PC-9 (cell line): ENCODE measurements at regions not wholly inside any gene's neighbourhood (a gene's known extent, or its start where the extent isn't known, plus 50 kb on each side); places are given as distances from the start of the nearest gene placed in this dataset.

Source experiments
- EZH2 ChIP-seq: fragments of 200-600 bp; sonication (generic); IDR thresholded peaks from 2 replicates; pipeline ENCODE4 v1.8.0; 2017; ENCODE audit warnings: antibody characterized with exemption, low read depth
- TF ChIP-seq, protein P1 (sequence below): fragments of 200-600 bp; sonication (generic); conservative IDR thresholded peaks from 2 replicates; pipeline ENCODE4 v1.6.1; 2017; ENCODE audit warnings: mixed run types, antibody characterized with exemption, mild to moderate bottlenecking, moderate library complexity

DNA sequence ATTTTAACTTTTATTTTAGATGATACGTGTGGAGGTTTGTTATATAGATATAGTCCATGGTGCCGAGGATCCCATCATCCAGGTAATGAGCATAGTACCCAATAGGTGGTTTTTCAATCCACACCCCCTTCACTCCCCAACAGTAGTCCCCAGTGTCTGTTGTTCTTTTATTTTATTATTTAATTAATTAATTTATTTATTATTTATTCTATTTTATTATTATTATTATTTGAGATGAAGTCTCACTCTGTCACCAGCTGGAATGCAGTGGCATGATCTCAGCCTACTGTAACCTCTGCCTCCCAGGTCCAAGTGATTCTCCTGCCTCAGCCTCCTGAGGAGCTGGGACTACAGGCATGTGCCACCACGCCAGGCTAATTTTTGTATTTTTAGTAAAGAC is 2086.2 kb downstream of the PCDH9 start:
- no peak for TF ChIP-seq EZH2
- TF ChIP-seq, protein P1, sequence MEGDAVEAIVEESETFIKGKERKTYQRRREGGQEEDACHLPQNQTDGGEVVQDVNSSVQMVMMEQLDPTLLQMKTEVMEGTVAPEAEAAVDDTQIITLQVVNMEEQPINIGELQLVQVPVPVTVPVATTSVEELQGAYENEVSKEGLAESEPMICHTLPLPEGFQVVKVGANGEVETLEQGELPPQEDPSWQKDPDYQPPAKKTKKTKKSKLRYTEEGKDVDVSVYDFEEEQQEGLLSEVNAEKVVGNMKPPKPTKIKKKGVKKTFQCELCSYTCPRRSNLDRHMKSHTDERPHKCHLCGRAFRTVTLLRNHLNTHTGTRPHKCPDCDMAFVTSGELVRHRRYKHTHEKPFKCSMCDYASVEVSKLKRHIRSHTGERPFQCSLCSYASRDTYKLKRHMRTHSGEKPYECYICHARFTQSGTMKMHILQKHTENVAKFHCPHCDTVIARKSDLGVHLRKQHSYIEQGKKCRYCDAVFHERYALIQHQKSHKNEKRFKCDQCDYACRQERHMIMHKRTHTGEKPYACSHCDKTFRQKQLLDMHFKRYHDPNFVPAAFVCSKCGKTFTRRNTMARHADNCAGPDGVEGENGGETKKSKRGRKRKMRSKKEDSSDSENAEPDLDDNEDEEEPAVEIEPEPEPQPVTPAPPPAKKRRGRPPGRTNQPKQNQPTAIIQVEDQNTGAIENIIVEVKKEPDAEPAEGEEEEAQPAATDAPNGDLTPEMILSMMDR = no peak
